NT2/D1 (cell line): ENCODE measurements at regions not wholly inside any gene's neighbourhood (a gene's known extent, or its start where the extent isn't known, plus 50 kb on each side); places are given as distances from the start of the nearest gene placed in this dataset.

Source experiments
- SUZ12 ChIP-seq: IDR thresholded peaks from 2 replicates; pipeline ENCODE4 v1.6.1; 2011; ENCODE audit not compliant: insufficient read length, insufficient read depth; ENCODE audit errors: extremely low read depth
- YY1 ChIP-seq: IDR thresholded peaks from 2 replicates; pipeline ENCODE4 v1.6.1; 2011; ENCODE audit not compliant: insufficient read length, insufficient read depth

DNA sequence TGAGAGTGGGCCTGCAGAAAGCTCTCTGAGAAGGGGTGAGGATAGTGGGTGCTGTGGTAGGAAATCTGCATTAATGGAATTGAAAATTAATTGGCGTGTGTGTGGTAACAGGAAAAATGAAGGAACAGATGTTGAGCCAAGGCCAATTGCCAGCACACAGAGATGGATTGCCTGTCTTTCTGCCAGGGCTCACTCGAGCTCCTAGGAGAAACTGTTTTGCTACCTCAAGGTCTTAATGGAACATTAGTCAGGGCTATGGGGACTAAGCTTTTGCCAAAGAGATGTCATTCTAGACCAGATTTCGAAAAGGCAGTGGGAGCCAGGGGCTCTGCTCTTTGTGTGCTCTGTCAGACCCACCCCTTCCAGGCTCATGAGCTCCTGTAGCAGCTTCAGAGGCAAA, 124.0 kb upstream of the EFNA5 start:
- no peak for TF ChIP-seq YY1
- TF ChIP-seq SUZ12: no peak
